HL-60/S4 (cell line): ENCODE measurements at regions not wholly inside any gene's neighbourhood (a gene's known extent, or its start where the extent isn't known, plus 50 kb on each side); places are given as distances from the start of the nearest gene placed in this dataset.

ENCODE experiments used
- in situ Hi-C: fragments of 300-500 bp; cut with MboI; formaldehyde crosslinking; loops from 2 replicates; pipeline ENCODE4 v1.14.3; 2022; ENCODE audit warnings: low sequenced_read_pairs

DNA sequence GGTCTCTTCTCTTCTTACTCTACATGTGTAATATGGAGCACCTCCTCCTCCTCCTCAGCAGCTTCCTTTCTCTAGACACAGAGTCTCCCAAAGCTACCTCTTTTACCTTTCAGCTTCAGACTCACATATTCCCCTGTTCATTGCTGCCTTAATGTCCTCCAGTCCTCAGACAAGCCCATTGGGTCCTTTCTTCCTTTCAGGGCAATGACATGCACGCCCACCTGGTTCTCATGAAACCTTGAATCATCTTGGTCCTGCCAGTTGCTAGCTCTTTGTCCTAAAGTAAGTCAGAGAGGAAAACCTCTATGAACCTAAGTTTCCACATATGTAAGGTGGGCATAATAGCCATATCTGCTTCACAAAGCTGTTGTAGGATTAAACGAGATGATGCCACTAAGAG is 227.0 kb downstream of the RPS24 start:
- in situ Hi-C loops, result no loop called here

DNA sequence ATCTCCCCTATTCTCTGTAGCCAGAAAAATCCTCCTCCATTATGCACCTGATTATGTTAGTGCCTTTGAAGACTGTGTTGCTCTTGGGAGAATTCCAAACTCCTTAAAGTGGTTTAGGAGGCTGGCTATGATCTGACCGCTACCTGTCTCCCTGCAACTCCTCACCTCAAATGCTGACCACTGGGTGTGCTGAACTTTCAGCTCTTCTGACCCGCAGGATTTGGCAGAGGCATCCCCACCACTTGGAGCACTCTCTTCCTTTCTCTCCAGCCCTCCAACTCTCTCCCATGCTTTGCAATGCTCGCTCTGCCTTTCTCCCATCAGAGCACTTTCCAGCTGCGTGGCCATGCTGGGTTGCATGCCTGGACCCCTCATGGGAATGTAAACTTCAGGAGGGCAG is 227.6 kb downstream of the RPS24 start:
- in situ Hi-C loops, result no loop called here

DNA sequence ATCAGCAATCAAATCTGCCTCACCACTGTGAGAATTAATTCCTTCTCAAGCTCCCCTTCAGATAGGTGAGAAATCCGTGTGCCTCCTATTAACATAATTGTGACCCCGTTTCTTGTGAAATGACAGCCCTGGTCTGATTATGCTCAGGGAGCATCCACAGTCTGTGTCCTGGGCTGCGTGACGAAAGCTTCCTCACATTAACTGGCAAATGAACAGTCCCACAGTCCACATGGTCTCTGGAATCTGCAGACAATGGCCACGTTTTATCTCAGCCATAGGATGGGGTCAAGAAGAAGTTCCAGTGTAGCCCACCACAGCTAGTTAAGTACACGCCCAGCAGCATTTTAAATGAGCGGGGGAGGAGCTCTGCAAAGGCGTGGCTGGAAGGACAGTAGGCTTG is 229.2 kb downstream of the RPS24 start:
- in situ Hi-C loops, result no loop called here

DNA sequence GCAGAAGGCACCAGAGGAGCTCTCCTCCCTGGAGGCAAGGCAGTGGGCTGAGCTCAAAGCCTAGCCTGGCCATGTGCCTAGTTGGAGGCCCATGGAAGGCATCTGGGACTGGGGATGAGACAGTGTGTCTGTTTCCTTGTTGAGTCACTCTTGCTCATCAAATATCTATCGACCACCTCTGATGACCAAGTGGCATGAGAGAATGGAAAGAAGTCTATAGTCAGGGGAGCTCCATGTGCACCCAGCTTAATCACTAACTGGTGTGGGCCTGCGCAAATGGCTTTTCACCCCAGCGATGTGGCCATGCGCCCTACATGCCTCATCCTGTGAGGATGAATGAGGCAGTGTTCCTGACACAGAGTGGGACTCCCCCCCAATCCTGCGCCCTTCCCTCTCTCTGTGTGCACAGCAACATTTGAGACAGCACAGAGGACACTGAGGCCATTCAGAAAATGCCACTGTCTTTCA is 229.9 kb downstream of the RPS24 start:
- in situ Hi-C loops, result no loop called here

DNA sequence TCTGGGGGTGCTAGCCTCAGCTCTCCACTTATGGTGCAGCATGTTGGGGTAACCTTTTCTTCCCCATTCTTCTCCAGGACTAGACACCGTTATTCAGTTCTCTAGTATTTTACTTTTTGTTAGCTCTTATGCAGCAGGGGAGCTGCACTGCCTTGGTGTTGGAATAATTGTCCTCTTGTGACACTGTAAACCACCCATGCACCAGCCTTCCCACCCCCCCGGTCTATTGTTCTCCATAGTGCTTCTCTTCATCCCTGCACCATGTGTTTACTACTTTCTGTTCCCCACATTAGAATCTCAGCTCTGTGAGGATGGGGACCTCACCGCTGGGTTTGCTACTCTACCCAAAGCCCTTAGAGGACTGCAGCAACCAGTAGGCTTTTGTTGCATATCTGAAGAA is 230.7 kb downstream of the RPS24 start:
- in situ Hi-C loops, result no loop called here

DNA sequence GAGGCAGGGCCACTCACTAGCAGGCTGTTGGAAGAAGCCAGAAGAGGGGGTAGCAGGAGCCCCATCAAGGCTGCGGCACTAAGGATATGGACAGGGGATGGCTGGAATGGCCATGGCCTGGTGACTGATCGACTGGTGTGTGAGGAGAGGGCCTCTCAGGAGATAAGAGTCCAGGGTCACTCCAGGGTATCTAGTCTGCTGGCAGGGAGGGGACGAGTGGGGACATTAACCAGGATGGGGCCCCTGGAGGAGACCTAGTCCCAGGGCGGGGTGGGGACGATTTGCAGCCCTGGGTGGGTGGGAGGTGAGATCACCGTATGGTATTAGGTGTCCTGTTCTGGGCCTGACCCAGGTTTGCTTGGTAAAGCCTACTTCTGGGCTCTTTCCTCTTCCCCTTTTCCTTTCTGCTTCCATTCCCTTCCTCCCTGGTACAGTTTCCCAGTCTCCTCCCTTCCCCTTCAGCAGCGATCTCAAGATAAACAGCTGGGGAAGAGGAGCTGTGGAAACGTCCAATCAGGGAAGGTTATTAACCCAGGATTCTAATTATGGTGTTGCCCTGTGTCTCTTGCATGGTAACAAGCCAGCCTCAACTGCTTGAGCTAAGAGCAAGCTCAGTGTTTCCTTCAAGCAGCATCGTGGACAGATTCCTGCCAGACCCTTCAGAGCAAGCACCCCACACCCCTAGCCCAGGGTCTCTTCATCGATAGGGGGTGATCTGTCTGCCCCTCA is 233.2 kb downstream of the RPS24 start:
- in situ Hi-C loops, result no loop called here

DNA sequence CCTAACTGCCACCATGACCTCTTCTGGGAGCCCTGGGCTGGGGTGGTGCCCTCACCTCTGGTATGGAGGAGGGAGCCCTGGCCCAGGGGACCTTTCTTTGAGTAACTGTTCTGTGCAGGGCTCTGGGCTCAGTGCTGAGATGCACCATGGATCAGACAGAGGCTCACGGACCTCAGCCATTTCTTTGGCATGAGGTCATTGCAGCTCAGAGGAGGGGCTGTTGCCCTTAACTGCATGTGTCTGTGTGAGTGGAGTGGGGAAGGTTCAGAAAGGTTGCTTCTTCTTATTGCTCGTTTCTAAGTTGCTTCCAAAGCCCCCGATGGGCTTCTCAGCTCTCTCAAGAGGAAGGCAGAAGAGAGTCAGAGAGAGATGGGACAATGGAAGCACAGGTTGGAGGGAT is 233.9 kb downstream of the RPS24 start:
- in situ Hi-C loops, result no loop called here

DNA sequence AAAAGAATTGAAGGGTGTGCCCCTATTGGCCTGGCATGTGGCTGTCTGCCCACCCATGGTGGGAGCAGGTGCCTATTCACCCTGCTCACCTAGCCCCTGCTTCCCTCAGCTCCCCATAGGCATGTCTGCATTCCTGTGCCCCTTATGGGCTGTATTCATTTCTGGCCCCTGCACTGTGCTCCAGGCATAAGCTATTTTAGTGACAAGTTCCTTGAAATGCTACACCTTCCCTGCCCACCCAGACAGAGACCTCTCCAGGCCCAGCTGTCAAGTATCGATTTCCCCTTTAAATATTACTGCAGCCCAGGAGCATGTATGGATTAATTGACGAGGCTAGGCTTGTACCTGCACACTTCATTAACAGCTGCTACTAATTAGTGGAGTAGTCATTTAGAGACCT is 235.4 kb downstream of the RPS24 start:
- in situ Hi-C loops, result no loop called here

DNA sequence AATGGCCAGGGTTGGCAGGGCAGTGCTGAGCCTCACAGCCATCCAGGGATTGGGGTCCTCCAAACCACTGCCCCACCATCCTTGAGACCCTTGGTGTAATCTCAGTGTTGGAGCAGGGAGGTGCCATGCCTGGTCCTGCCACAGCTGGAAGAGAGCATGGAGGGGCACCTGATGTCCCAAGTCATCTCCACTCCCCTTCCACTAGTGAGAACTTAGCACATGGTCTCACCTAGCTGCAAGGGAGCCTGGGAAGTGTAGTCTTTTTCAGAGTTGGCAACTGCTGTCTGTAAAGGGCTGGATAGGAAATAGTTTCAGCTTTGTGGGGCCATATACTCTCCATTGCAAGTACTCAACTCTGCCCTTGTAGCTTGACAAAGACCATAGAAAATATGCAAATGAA is 238.7 kb downstream of the RPS24 start:
- in situ Hi-C loops, result no loop called here

DNA sequence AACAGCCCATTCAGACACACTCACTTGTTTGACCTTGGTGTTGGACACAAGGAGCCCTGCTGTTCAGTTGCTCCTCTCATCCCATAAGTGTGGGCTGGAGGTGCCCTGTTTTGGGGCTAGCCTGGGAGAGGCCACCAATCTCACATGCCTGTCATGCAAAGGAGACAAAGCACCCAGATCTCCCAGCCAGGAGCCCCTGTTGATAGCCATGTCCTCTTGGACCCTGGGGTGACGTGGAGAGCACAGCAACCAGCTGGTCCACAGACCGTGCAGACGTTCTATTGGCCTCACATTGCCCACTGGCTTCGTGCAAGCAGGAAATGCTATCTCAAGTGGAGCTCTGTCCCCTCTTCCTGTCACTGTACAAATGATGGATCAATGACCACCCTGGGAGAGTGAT is 240.8 kb downstream of the RPS24 start:
- in situ Hi-C loops, result no loop called here

DNA sequence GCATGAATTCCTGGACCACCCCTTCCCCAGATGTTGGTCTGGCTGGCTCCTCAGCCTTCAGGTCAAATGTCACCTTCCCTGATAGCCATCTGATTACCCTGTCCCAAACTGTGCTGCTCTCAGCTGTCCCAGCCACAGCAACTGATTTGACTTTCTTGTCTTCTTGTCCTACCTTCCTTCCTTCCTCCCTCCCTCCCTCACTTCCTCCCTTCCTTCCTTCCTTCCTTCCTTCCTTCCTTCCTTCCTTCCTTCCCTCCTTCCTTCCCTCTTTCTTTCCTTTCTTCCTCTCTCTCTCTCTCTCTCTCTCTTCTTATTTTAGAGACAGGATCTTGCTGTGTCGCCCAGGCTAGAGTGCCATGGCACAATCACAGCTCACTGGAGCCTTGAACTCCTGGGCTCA is 242.5 kb downstream of the RPS24 start:
- in situ Hi-C loops, result no loop called here

DNA sequence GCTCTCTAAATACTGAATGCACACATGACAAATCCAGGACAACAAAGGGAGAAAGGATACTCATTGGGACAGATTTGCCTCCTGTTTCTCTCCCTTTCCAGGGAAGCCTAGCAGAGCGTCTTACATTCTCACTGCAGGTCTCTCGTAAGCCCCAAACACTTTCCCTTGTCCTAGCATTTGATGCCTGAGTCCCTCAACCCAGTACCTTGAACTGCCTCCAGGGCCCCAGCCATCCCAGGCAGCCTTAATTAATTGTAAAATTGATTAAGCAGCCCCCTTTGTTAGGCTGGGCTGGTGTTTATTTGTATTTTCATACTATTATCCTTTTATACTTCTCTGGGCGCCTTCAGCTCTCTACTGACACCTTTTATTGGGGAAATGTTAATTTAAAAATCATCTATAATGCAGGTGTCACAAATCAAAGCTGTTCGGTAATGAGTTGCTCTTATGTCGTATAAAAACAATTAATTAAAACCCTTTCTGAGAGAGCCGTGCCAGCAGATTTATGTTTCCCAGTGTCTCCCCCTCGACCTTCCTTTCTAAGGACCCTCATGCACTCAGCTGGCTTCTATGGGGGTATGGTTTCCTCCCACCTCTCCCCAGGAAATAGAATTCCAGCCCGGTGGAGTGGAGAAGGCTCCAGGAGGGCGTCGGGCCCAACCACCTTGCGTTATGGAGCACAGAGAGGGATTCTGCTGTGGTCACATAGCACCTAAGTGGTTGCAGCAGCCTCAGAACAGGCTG is 243.8 kb downstream of the RPS24 start:
- in situ Hi-C loops, result no loop called here

DNA sequence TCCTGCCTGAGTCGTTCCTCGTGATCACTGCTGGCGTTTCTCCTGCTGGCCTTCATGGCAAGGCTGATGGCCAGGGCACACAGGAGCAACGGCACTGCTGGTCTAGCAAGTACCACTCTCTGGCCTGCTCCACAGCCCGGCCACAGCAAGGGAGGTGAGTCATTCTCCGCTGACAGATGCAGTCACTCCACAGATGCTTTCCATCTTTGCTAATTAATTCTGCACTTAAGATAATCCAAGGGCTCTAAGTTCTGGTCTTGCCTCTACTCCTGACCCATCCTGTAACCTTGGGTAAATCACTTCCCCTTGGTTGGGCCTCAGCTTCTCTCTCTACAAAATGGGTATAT is 244.4 kb downstream of the RPS24 start:
- in situ Hi-C loops, result no loop called here

DNA sequence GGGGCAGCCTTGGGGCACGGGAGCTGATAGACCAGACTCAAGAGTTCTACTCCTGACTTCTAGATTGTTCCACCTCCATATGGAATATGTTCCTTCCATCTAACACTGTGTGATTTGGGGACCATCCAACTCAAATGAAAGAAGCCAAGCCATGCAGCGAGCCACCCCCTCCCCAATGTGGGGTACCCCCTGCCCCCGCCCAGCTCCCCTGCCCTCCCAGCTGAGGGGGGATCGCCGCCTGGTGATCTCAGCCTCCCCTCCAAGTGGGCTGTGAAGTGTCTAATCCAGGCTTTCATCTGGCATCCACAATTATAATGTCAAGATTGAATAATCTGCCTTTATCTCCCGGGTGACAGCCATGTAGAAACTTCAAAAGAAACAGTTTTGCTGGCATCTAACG is 246.1 kb downstream of the RPS24 start:
- in situ Hi-C loops, result no loop called here

DNA sequence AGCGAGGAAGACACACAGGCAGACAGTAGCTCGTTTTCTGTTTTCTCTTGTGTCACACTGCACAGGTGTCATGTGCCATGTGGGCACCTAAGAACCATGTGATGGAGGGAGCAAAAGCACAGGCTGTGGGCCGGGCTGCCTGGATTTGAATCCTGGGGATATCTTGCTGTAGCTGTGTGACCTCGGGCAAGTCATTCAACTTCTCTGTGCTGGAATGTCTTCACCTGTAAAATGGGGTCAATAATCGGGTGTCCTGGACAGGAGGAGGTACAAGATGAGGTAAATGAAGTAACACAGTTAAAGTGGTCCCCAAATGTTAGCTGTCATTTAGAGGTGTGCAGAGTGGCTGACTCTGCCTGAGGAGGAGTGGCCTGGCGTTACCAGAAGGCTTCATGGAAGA is 246.9 kb downstream of the RPS24 start:
- in situ Hi-C loops, result no loop called here

DNA sequence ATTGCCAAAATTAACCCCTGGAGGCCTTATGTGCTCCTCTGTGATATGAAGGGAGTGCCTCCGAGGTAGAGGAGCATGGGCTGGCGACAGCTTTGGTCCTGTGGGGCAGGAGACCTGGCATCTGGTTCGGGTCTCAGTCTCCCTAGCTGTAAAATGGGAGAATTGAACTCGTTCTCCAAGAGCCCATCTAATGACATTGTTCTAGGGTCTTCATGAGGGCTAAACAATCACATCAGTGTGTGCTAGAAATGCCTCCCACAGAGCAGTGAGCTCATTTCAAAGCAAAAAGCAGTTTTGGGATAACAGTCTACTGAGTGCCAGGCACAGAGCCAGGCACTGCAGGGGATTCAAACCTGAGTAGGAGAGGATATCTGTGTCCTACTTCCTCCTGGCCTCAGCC is 248.0 kb downstream of the RPS24 start:
- in situ Hi-C loops, result no loop called here

DNA sequence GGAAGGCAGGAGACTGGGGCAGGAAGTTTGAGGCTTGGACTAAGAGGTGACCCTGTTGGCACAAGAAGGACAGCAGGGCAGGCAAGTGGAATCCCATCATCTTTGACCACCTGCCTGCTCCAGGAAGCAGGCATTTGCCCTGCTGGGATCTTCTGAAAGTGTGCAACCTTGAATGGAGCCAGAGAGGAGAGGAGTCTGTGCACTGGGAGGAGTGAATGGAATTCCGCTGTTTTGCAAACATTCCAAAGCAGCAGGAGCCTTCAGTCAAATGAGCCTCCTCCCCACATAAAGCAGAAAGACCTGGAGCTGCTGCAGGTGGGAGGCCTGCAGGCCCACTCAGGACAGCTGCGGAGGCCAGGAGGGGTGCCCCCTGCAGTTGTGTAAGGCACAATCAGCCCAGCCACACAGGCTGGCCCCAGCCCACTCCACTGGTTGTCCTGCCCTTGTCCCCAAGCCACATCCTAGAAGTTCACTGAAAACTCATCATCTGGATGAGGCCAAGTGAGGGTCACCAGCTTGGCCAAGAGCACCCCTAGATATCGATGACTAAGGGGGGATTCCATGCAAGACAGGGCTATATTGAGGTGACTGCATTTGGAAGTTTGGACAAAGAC is 249.5 kb downstream of the RPS24 start:
- in situ Hi-C loops, result no loop called here

DNA sequence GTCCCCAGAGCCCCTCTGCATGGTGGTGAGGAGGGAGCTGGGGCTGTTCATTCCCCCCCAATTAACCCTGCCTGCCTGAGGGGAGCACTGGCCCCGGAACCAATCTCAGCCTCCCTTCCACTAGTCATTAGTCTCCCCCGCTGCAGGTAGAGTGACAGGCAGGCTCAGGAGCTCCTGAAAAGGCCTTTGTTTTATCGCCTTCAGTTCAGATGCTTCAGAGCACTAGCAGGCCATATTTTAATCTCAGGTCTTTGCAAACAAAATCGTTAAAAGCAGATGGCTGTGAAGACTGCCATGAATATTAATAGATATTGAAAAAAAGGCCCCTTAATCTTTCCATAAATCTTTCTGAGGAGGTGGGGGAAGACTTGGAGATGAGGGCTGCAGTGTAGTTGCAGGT is 250.7 kb downstream of the RPS24 start:
- in situ Hi-C loops, result no loop called here

DNA sequence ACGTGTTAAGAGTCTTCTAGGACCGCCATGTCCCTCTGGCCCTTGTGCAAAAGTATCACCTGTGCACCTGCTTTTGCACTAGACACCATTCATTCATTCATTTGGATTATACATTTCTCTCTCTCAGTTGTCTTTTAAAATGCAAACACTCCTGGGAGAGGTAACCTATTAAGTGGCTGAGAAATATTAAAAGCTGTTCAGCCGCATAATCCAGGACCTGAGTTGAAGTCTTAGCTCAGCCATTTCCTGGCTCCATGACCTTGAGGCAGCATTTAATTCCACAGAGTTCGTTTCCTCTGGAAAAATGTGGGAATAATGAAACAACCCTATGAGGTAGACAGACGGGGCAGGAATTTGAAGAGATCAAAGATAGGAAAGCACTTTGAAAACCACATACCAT is 251.6 kb downstream of the RPS24 start:
- in situ Hi-C loops, result no loop called here

DNA sequence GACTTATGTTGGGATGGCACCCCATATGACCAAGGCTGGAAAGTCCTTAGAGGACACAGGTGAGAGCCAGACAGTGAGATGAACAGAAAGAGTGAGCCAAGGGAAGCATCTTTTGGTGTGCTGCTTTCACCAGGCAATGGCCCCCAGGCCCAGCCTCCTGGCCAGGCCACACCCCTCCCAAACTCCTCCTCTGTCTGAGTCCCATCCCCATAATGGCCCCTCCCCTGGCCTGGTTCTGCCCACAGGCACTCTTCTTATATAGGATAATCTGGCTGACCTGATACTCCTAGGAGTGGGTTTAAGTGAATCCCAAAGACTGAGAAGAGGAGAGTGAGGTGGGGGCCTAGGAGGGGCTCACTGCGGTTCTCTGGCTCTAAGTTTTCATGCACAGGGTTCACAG is 252.5 kb downstream of the RPS24 start:
- in situ Hi-C loops, result no loop called here

DNA sequence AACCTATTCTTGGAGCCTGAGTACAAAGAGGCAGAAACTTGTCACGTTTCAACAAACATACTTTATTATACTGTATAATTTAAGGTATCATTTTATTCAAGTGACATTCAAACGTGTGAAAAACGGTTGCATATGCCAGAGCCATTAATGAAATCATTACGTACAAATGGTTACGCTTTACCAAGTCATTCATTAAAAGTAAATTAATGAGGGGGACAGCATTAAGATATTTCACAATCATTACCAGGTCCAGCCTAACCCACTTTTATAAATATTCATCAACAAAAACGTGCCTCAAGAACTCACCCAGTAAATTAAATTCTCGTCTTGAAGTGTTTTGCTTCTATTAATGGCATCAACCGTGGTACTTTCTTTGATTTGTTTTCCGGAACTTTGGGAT is 253.0 kb downstream of the RPS24 start:
- in situ Hi-C loops, result no loop called here

DNA sequence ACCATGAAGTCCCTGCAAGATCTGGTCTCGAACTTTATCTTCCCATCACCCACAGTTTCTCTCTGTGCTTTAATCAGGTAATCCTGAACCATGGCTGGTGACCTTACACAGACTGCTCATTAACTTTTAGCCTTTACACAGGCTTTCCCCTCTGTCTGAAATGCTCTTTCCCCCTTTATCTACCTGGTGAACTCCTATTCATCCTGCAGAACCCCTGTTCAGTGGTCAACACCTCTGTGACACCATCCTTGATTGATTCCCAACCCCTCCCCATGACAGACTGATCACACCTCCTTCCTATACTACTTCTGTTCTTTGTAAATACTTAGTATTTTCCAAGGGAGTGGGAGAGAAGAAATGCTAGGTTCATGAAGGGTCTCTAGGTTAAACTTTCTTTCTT is 254.0 kb downstream of the RPS24 start:
- in situ Hi-C loops, result no loop called here
